Neural progenitor cell (in vitro differentiated cells): ENCODE measurements at regions not wholly inside any gene's neighbourhood (a gene's known extent, or its start where the extent isn't known, plus 50 kb on each side); places are given as distances from the start of the nearest gene placed in this dataset.

Source experiments
- CTCF ChIP-seq: fragments of 200-600 bp; sonication (generic); IDR thresholded peaks from 2 replicates; pipeline ENCODE4 v1.5.1; 2017; ENCODE audit warnings: antibody characterized with exemption, mild to moderate bottlenecking
- EZH2 ChIP-seq: fragments of 200-600 bp; sonication (generic); IDR thresholded peaks from 2 replicates; pipeline ENCODE4 v1.6.1; 2017; ENCODE audit warnings: antibody characterized with exemption, mild to moderate bottlenecking, moderate library complexity

- TF ChIP-seq CTCF (no peak), EZH2 (no peak)
These were observed 122.8 kb downstream of the KIF4B start for GRCh38 chr5:155136216-155136850.
